GM21381 (cell line): ENCODE measurements at regions not wholly inside any gene's neighbourhood (a gene's known extent, or its start where the extent isn't known, plus 50 kb on each side); places are given as distances from the start of the nearest gene placed in this dataset.
"Not testable (repeated sequence)": the region's sequence is repeated elsewhere in the genome, so short reads cannot be mapped to it uniquely, and the experiment has no call there.

ENCODE experiments used
- ATAC-seq: cut with Tn5 transposase; IDR thresholded peaks from one replicate; pipeline ENCODE4 v1.9.1; 2021; ENCODE audit warnings: mild to moderate bottlenecking, moderate library complexity; ENCODE audit not compliant: unreplicated experiment

DNA sequence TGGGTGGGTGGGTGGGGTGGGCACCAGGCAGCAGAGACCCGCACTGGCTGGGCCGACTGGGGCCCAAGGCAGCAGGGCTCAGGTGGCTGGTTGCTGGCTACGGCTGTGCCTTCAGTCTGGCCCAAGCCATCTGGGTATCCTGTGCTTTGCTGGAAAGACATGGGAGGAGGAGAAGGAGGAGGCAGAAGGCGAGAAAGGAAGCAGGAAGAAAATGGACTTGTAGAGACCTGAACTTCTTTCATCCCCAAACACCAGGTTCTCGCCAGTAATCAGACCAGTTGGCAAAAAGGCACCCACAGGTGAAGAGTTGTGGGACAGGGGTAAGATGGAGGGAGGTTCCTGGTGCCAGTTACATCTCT, 78.8 kb downstream of the IGLL1 start:
- no peak for ATAC-seq

GRCh38 chr22:23500508-23501260, 79.4 kb downstream of the IGLL1 start:
- ATAC-seq = no peak

DNA sequence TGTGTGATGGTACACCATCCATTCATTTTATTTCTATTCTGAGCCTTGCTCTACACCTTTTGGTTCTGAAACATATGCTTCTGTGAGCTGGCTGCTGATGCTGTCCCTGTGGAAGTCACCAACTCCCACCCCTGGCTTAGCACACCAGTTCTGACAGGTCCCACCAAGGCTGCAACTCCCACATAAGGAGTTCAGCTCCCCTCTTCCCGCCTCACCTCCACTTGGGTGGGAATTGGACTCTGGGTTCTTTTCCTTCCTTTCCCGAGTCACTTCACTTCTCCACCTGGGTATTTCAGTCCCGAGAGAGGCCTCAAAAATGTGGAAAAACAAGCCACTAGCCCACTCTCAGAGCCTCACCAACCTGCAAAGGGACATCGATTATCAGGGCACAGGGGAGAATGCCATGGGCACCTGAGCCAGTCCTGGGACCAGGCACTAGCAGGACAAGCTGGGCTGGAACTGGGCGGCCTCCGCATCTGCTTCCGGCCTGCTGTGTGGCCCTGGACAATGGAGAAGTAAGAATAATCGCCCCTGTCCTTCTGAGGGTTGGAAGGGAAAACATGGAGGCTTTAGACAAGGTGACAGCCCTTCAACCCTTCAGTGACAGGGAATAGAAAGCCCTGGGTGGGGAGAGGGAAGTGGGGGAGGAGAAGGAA, 80.1 kb downstream of the IGLL1 start:
- no peak for ATAC-seq

DNA sequence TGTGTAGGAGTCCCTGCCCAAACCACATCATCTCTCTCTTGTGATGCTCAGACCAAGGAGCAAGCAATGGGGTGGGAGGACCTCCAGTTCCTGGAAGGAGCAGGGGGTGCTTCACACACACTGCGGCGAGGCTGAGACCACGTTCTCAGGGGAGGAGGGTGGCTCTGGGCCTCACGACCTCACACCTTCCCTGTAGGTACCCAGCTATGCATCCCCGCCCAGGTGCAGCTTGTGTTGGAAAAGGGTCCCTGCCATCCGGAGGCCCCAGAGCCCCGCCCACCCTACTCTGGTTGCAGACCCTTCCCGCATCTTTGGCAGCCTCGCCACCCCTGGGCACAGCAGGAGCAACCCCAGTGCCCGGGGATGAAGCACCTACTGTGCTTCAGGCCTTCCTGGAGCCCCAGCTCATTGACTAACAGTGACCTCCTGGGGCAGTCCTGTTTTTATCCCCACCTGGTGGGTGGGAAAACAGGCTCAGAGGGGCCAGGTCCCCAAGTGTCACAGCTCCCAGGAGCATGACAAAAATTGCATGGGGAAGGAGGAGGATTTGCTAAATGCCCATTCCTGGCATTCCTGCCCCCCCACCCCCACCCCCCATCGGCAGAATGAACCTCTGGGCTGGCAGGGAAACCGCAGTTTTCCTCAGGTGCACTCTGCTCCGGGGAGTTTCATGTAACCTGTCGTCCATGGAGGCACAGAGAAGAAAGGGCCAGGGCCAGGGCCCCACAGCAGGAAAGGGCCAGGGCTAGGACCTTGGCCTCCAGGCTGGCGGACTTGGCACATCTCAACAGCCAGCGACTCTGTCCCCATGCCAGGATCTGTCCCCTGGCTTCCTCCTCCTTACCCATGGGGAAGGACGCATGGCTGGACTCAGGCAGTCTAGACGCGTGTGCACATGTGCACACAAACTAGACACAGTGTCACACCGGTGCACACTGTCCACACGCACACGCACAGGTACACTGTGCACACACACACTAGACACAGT, 81.0 kb downstream of the IGLL1 start:
- no peak for ATAC-seq

- not testable (repeated sequence) for ATAC-seq
These were observed 82.2 kb downstream of the IGLL1 start for GRCh38 chr22:23497889-23498288.

DNA sequence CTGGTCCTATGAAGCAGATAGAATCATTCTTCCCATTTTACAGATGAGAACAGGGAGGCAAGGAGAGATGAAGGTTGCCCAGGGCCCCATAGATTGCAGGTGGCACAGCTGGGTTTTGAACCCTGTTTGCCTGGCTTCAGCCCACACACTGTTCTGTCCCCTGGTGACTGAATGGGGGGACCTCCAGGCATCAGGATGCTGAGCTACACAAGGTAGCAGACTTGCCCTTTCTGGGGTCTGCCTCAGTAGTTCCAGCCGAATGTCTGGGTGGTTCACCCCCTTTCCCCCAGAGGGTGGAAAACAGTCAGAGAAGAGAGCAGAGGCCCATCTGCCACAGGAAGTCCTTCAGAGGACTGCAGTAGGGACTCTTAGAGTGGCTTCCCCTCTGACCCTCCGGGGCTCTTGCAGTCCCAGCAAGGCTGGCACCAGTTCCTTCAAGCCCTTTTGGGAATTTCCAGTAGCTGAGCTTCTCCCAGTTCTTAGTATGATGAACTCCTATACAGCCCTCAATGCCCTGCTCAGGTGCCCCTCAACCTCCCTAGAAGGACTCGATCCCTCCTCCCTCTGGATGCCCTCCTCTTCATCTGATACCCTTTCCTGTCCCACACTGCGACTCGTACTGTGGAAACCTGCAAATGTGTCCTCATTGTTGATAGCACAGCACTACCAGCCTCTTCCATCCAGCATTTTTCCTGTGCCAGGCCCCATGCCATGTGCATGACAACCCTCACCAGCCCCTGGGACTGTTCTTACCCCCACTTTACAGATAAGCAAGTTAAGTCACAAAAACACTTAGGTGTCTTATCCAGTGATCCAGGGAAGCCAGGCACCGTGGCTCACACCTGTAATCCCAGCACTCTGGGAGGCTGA, 82.8 kb downstream of the IGLL1 start:
- no peak for ATAC-seq

DNA sequence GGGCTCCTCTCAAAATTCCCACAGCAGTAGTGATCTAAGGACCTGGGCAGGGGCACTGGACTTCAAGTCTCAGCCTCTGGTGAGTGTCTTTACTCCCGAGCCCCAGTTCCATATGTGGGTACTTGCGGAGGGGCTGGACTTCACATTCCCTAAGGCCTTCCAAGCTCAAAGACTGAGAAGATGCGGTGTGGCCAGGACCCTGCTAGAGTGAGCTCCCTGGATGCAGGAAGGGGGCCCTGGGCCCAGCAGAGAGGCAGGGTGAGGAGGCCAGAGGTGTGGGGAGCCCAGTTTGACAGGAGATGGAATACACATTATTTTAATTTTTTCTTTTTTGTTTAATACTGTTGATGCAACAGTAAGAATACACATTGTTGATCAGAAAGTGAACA, 83.7 kb downstream of the IGLL1 start:
- no peak for ATAC-seq

DNA sequence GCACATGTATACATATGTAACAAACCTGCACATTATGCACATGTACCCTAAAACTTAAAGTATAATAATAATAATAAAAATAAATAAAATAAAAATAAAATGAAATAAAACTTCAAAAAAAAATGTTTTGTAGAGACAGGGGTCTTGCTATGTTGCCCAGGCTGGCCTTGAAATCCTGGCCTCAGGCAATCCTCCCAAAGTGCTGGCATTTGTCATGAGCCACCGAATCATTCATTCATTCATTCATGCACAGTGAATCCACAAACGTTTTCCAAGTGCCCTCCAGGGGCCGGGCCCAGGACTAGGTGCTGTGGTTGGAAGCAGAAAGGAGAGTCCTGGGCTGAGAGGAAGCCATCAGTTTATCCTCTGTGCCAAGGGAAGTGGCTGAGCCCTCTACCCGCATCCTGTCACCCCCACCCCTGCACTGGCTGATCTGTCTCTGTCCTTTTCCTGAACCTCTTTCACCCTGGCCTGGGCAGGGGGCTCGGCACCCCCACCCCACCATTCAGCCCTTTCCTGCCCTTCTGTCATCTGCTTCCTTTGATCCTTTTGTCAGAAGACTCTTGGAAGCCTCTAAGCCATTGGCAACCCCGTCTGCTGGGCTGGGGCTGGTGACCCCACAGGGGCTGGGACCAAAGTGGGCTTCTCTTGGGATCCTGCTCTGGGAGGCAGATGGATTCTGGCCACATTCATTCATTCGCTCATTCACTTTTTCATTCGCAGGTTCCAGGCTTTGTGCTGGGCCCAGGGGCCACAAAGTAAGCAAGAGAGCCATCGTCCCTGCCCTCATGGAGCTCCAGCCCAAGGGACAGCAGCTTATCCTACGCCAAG, 84.3 kb downstream of the IGLL1 start:
- ATAC-seq = no peak

GRCh38 chr22:23494930-23495266, 85.2 kb downstream of the IGLL1 start:
- no peak for ATAC-seq

DNA sequence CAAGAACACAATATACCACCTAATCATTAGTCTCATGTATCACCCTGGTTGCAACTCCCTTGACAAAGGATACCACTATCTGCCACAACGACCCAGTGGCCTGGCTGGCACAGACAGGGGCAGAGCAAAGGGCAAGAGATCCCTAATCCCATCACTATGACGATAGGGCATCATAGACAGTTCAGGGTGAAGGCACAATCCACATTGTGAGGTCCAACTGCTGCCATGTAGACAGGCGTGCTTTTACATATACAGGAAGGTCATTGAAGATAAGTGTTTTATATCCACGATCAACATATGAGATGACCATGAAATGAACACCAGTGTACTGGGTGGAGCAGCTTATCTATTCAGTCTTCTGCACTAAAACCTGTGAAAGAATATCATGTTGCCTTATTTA, 94.6 kb downstream of the IGLL1 start:
- no peak for ATAC-seq

GRCh38 chr22:23484651-23485050, 95.4 kb downstream of the IGLL1 start:
- ATAC-seq = no peak

- no peak for ATAC-seq
These were observed 98.7 kb downstream of the IGLL1 start for GRCh38 chr22:23481369-23481768.

GRCh38 chr22:23478175-23478574, 101.9 kb downstream of the IGLL1 start:
- no peak for ATAC-seq

DNA sequence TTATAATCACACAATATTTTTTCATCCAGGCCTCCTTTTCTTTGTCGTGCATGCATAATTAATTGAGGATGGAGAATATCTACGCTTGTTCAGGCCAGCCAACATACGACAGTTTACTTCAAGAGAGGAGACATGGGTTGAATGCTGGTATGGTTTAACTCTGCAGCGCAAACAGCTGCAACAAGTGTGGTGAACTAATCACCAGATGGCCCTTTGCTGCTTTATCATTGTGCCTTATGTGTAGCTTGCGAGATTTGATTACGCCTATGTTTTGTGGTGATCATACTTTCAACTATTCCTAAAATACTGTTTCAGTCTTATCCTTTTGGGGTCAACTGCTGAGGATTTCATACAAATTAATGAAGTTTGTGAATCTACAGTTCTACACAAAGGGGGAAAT, 105.6 kb downstream of the IGLL1 start:
- ATAC-seq = not testable (repeated sequence)

- no peak for ATAC-seq
These were observed 106.2 kb downstream of the IGLL1 start for GRCh38 chr22:23473901-23474300.

DNA sequence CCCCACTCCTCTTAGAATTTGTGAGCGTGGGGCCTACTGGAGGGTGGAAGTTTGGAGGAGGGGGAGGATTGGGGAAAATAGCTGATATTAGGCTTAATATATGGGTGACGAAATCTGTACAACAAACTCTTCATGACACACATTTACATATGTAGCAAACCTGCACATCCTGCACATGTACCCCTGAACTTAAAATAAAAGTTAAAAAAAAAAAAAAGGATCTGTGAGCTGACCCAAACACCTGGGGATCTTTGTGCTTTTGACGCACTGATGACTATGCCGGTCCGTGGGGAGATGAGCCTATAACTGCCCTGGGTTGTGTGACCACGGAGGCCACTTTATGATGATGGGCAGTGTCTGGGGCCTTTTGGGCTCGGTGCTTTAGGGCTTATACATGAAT, 107.7 kb downstream of the IGLL1 start:
- ATAC-seq = not testable (repeated sequence)

GRCh38 chr22:23471698-23472097, 108.4 kb downstream of the IGLL1 start:
- no peak for ATAC-seq

DNA sequence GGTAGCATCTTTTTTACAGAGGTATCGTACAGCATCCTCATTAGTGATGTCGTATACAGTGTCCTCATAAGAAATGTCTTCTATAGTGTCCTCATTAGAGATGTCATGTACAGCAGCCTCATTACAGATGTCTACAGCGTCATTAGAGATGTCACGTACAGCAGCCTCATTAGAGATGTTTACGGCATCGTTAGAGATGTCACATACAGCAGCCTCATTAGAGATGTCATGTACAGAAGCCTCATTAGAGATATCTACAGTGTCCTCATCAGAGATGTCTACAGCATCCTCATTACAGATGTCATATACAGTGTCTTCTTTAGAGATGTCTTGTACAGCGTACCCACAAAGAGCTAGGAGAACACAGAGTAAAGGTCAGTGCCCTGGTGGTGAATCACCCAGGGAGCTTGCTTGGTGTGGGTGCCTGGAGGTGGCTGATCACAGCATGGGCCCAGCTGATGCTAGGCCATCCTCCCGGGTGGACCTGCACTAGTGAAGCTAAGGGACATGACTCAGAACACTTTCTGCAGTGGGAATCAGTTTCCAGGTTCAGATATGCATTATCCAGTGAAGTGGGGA, 109.2 kb downstream of the IGLL1 start:
- ATAC-seq = no peak

DNA sequence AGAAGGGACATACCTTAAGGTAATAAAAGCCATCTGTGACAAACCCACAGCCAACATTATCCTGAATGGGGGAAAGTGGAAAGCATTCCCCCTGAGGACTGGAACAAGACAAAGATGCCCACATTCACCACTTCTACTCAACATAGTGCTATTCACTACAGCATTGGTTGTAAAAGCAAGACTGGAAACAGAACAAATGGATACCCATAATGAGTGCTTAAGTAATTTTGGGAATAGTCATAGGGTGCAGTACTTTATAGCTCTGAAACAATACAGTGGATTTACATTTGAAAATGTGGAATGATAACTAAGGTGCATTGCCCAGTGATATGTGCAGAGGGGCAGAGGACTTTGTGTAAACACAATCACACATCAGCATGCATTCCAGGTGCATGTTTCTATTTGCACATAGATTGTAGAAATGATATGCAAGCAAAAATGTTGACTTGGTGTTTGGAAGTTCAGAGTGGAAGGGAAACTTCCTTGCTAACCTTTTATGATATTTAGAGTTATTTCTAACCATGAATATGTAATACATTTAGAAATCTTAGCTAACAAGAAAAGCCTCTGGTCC, 112.3 kb downstream of the IGLL1 start:
- ATAC-seq = no peak
